ENCODE measurements at regions not wholly inside any gene's neighbourhood (a gene's known extent, or its start where the extent isn't known, plus 50 kb on each side); places are given as distances from the start of the nearest gene placed in this dataset.

DNA sequence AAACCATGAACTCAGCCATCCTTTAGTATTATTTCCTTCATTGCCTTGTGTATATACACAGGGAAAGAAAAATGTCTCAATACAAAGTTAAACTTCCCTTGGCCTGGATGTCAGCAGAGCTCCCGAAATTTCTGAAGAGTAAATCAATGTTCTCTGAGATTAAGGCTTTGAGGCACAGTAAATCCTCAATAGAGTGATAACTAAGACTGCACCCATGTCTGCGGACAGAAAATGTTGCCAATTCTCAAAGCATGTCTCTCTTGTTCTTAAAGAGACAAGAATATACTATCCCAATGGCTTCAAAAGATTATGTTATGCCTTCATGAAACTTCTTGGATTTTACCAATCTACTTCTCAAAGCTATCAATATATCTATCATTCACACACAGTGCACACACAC lies 1196.7 kb upstream of the TENM4 start:
- TF ChIP-seq YY1 (IDR thresholded peaks at IDR 0.05; ENCODE audit: insufficient read depth, insufficient read length), result no peak
- TF ChIP-seq ZNF274 (IDR thresholded peaks at IDR 0.05; ENCODE audit: low read depth, low read length), result no peak
- TF ChIP-seq SUZ12 (IDR thresholded peaks at IDR 0.05; ENCODE audit: extremely low read depth, insufficient read depth, insufficient read length), result no peak
